ENCODE measurements at regions not wholly inside any gene's neighbourhood (a gene's known extent, or its start where the extent isn't known, plus 50 kb on each side); places are given as distances from the start of the nearest gene placed in this dataset.

DNA sequence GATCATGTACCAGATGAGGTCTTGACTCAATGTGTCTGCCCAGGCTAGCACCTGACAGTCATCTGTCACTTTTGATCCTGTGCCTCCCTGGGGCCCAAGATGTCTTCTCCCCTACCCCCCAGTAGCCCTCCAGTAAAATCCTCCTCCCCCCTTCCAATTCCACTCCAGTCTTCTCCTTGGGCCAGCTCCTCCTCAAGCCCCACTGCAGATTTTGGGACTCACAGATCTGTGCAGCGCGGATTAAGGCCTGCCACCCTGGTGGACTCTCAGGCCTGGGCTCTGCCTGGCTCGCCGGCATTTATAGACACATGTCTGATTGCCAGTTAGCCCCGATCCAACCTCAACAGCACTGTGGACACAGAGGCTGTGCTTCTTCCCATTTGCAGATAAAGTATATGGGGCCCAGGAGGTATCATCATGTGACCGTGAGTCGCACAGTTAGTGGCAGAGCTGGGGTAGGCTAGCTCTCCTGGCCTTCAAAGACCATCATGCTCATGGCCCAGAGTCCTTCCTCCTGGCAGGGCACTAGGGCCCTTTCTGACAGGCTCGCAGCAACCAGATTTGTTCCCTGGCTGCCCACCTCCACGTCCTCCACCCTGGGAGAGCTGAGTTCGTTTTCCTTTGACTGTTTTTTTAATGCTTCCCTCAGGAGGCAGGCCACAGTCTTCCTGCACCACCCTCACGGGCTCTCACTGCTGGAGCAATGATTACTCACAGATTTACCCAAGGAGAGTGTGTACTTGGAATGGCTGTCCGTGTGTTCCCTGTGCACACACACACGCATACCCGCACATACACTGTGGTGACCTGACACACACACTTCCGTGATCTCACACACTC, 98.3 kb upstream of the DIO3 start:
- Histone ChIP-seq H3K4me1 (ENCODE audit: control insufficient read depth, insufficient read depth, low read length) (no peaks in the 10 kb centered on the region), H3K9ac (ENCODE audit: low read length) (no peak overlapping the region), H3K36me3 (ENCODE audit: control insufficient read depth, insufficient read depth, low read length) (no peaks in the 10 kb centered on the region), H3K27ac (ENCODE audit: low read depth, low read length) (no peak overlapping the region), H3K4me3 (ENCODE audit: low read length) (no peak overlapping the region), H3K27me3 (ENCODE audit: control insufficient read depth, insufficient read depth, low read length) (peaks cover 6% of the 10 kb centered on the region)

DNA sequence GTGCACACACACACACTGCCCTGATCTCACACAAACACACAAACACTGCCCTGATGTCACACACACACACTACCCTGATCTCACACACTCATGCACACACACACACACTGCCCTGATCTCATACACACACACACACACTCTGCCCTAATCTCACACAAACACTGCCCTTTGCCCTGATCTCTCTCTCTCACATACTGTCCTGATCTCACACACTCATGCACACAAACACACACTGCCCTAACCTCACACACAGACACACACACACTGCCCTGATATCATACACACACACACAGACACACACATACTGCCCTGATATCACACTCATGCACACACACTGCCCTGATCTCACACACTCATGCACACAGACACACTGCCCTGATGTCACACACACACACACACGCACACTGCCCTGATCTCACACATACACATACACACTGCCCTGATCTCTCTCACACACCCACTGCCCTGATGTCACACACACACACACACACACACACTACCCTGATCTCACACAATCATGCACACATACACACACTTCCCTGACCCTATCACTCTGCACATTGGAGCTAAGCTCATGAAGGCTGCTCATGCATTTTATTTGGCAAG, 97.6 kb upstream of the DIO3 start:
- H3K4me1 ChIP-seq (ENCODE audit: control insufficient read depth, insufficient read depth, low read length): no peaks in the 10 kb centered on the region
- H3K27ac ChIP-seq (ENCODE audit: low read depth, low read length): no peak overlapping the region
- H3K36me3 ChIP-seq (ENCODE audit: control insufficient read depth, insufficient read depth, low read length): no peaks in the 10 kb centered on the region
- no peaks in the 10 kb centered on the region for H3K27me3 ChIP-seq (ENCODE audit: control insufficient read depth, insufficient read depth, low read length)
- H3K9ac ChIP-seq (ENCODE audit: low read length): no peak overlapping the region
- no peak overlapping the region for H3K4me3 ChIP-seq (ENCODE audit: low read length)

- no peaks in the 10 kb centered on the region for H3K4me1 ChIP-seq (ENCODE audit: control insufficient read depth, insufficient read depth, low read length)
- no peak overlapping the region for H3K27ac ChIP-seq (ENCODE audit: low read depth, low read length)
- no peaks in the 10 kb centered on the region for H3K27me3 ChIP-seq (ENCODE audit: control insufficient read depth, insufficient read depth, low read length)
- no peak overlapping the region for H3K4me3 ChIP-seq (ENCODE audit: low read length)
- no peak overlapping the region for H3K9ac ChIP-seq (ENCODE audit: low read length)
- no peaks in the 10 kb centered on the region for H3K36me3 ChIP-seq (ENCODE audit: control insufficient read depth, insufficient read depth, low read length)
Measured at GRCh38 chr14:101464310-101464983, 96.8 kb upstream of the DIO3 start.

- H3K4me3 ChIP-seq (ENCODE audit: low read length): no peak overlapping the region
Measured at GRCh38 chr14:101464984-101465794, 96.1 kb upstream of the DIO3 start.

DNA sequence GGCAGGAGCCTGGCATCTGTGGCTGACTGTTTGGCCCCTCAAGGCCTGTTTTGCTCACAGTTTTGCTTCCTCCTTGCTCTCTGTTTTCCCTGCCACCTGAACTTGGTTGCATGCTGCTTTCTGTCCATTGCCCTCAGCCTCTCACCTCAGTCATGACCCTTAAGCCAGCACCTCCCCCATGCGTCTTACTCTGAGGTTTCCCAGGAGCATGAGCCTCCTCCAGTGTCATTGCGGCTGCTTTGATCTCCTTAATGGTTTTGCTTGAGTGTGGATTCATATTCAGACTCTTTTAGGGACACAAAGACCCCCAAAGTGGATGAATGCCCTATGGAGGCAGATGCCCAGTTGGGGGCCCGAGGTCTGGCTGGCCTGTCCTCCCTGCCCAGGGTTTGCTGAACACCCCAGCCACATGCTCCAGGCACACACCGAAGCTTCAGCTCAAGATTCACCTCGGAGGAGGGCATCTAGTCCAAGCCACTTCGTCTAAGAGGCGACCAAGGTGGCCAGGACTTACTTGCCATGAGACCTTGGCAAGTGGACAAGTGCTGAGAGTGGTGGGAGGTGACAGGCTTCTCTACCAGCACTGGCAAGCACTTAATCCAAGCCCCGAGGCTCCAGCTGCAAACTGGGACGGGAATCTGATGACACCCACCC, 95.4 kb upstream of the DIO3 start:
- Histone ChIP-seq H3K9ac (ENCODE audit: low read length) (no peak overlapping the region), H3K27ac (ENCODE audit: low read depth, low read length) (no peak overlapping the region), H3K27me3 (ENCODE audit: control insufficient read depth, insufficient read depth, low read length) (no peaks in the 10 kb centered on the region), H3K4me3 (ENCODE audit: low read length) (no peak overlapping the region), H3K36me3 (ENCODE audit: control insufficient read depth, insufficient read depth, low read length) (no peaks in the 10 kb centered on the region), H3K4me1 (ENCODE audit: control insufficient read depth, insufficient read depth, low read length) (no peaks in the 10 kb centered on the region)

More at GRCh38 chr14:101464984-101465794, 96.1 kb upstream of the DIO3 start:
- no peak overlapping the region for H3K27ac ChIP-seq (ENCODE audit: low read depth, low read length)
- no peak overlapping the region for H3K9ac ChIP-seq (ENCODE audit: low read length)
- H3K27me3 ChIP-seq (ENCODE audit: control insufficient read depth, insufficient read depth, low read length): no peaks in the 10 kb centered on the region
- H3K36me3 ChIP-seq (ENCODE audit: control insufficient read depth, insufficient read depth, low read length): no peaks in the 10 kb centered on the region
- no peaks in the 10 kb centered on the region for H3K4me1 ChIP-seq (ENCODE audit: control insufficient read depth, insufficient read depth, low read length)

DNA sequence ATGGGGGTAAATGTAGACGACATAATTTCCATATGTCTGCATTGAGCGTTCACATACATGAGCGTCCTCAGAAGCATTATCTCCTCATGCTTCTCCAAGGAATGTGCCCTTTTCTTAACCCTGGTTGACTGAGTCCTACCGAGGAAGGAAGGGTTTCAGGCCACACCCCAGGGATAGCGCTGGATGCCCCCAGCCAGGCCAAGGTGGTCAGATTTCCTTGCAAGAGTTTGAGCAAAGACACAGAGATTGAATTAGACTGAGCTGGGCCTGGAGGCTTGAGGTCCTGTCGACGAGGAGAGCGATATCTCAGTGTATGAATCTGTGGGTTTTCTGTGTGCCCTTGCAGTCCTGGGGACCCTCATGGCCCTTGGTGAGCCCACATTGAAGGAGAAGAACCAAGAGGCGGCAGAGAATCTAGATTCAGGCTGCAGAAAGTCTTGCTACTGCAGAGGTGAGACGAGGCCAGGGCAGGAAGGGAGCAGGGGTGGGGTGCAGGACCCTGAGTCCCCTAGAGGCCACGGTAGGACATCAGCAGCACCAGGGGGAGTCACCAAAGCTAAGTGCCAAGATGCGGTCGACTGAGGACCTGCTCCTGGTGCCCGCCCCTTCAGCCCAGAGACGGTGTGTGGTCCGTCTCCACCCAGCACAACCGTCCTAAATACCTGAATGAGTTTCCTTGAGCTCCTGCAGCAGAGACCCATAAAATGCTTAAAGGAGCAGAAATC, 94.7 kb upstream of the DIO3 start:
- no peaks in the 10 kb centered on the region for H3K27me3 ChIP-seq (ENCODE audit: control insufficient read depth, insufficient read depth, low read length)
- no peak overlapping the region for H3K27ac ChIP-seq (ENCODE audit: low read depth, low read length)
- no peak overlapping the region for H3K9ac ChIP-seq (ENCODE audit: low read length)
- H3K4me1 ChIP-seq (ENCODE audit: control insufficient read depth, insufficient read depth, low read length): no peaks in the 10 kb centered on the region
- H3K36me3 ChIP-seq (ENCODE audit: control insufficient read depth, insufficient read depth, low read length): no peaks in the 10 kb centered on the region
- no peak overlapping the region for H3K4me3 ChIP-seq (ENCODE audit: low read length)

GRCh38 chr14:101467181-101467926, 93.9 kb upstream of the DIO3 start:
- Histone ChIP-seq H3K36me3 (ENCODE audit: control insufficient read depth, insufficient read depth, low read length) (no peaks in the 10 kb centered on the region), H3K4me1 (ENCODE audit: control insufficient read depth, insufficient read depth, low read length) (no peaks in the 10 kb centered on the region), H3K9ac (ENCODE audit: low read length) (no peak overlapping the region), H3K4me3 (ENCODE audit: low read length) (no peak overlapping the region), H3K27ac (ENCODE audit: low read depth, low read length) (no peak overlapping the region), H3K27me3 (ENCODE audit: control insufficient read depth, insufficient read depth, low read length) (no peaks in the 10 kb centered on the region)

DNA sequence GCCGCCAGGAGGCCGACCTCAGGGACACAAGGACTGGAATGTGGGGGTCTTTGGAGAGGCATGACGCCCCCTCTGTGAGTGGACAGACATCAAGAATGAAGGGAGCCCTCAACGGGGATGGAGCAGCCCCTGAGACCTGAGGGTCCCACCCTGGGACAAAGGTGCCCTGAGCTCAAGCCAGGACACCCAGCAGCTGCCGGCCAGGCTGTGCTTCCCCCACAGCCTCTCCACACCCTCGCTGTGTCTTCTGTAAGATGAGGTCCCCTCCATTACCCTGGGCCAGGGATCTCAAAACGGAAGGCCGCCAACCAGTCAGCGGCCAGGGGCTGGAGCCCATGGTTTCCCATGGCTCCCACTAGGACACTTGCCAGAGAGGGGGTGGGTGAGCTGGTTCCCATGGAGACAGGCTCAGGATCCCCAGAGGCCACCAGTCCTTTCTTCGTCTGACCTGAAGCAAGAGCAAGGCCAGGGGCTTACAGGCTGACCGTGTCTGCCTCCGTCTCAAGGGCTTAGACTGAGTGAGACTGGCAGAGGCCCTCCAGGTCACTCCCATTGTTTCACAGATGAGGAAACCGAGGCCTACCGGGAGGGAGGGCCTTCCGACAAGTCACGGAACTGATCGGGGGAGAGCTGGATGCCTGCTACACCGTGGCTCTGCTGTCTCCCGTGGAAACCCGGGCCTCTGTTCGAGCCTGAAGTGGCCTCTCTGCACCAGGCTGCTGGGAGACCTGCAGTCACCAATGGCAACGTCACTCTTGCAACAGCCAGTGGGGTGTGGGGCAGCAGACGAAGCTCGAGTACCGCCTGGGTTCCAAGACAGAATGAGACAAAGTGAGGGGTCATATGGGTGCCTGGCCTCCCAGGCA, 91.7 kb upstream of the DIO3 start:
- Histone ChIP-seq H3K36me3 (ENCODE audit: control insufficient read depth, insufficient read depth, low read length) (no peaks in the 10 kb centered on the region), H3K27ac (ENCODE audit: low read depth, low read length) (no peak overlapping the region), H3K9ac (ENCODE audit: low read length) (no peak overlapping the region), H3K4me1 (ENCODE audit: control insufficient read depth, insufficient read depth, low read length) (no peaks in the 10 kb centered on the region), H3K27me3 (ENCODE audit: control insufficient read depth, insufficient read depth, low read length) (no peaks in the 10 kb centered on the region), H3K4me3 (ENCODE audit: low read length) (no peak overlapping the region)

GRCh38 chr14:101470266-101470665, 91.0 kb upstream of the DIO3 start:
- H3K36me3 ChIP-seq (ENCODE audit: control insufficient read depth, insufficient read depth, low read length): no peaks in the 10 kb centered on the region
- no peak overlapping the region for H3K4me3 ChIP-seq (ENCODE audit: low read length)
- H3K27ac ChIP-seq (ENCODE audit: low read depth, low read length): no peak overlapping the region
- no peak overlapping the region for H3K9ac ChIP-seq (ENCODE audit: low read length)
- no peaks in the 10 kb centered on the region for H3K4me1 ChIP-seq (ENCODE audit: control insufficient read depth, insufficient read depth, low read length)
- H3K27me3 ChIP-seq (ENCODE audit: control insufficient read depth, insufficient read depth, low read length): no peaks in the 10 kb centered on the region

DNA sequence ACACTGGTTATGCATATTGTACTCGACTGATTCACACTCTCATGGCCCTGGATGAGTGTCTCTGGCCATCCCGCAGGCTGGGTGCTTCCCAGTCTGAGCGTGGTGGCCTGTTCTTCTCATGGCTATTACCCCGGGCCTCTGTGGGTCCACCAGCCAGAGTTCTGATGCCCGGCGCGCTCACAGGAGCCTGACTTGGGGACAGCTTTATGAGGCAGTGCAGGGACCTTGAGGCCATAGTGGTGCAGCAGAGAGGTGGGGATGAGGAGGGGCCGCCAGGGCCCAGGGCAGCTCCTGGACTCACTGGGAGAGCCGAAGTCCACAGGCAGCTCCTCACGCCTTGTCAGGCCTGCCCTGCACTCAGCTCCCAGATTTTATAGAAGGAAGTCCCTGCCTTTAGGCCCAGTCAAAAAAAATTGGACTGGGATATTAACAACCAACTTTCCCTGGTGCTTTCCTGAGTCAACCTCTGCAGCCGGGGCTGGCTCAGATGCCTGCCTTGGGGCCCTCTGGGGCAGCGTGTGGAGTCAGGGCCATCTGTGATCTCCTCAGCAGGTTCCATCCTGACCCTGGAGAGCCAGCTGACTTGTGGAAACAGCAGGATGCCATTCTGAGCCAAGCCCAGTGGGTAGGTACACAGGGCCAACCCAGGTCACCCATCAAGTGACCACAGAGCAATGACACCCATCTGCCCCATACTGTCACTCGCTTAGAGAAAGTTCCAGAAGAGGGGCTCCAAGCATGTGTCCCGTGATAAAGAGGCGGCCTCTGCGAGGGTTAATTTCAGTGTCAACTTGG, 89.4 kb upstream of the DIO3 start:
- no peak overlapping the region for H3K9ac ChIP-seq (ENCODE audit: low read length)
- H3K36me3 ChIP-seq (ENCODE audit: control insufficient read depth, insufficient read depth, low read length): no peaks in the 10 kb centered on the region
- no peak overlapping the region for H3K27ac ChIP-seq (ENCODE audit: low read depth, low read length)
- H3K27me3 ChIP-seq (ENCODE audit: control insufficient read depth, insufficient read depth, low read length): no peaks in the 10 kb centered on the region
- H3K4me1 ChIP-seq (ENCODE audit: control insufficient read depth, insufficient read depth, low read length): no peaks in the 10 kb centered on the region
- H3K4me3 ChIP-seq (ENCODE audit: low read length): no peak overlapping the region
